Testis (tissue), 2 donors: ENCODE measurements at regions not wholly inside any gene's neighbourhood (a gene's known extent, or its start where the extent isn't known, plus 50 kb on each side); places are given as distances from the start of the nearest gene placed in this dataset.
A peak's percentile ranks its signal among the peaks of the same experiment; 100 is the strongest.
"Not testable (repeated sequence)": the region's sequence is repeated elsewhere in the genome, so short reads cannot be mapped to it uniquely, and the experiment has no call there.

Experiments used
- DNase-seq: peaks from one replicate; pipeline ENCODE4 v3.0.0-alpha.2; 2019
- H3K27ac ChIP-seq, 2 donors: fragments of 200-600 bp; sonication (generic); one replicate each; pipeline ENCODE4 v1.5.1; 2019
- H3K27me3 ChIP-seq: fragments of 200-600 bp; sonication (generic); one replicate; pipeline ENCODE4 v1.5.1; 2019
- H3K36me3 ChIP-seq: fragments of 200-600 bp; sonication (generic); one replicate; pipeline ENCODE4 v1.5.1; 2017; ENCODE audit warnings: low read depth; ENCODE audit errors: missing control alignments
- H3K4me1 ChIP-seq: fragments of 200-600 bp; sonication (generic); one replicate; pipeline ENCODE4 v1.5.1; 2019
- H3K4me3 ChIP-seq, 2 donors: fragments of 200-600 bp; sonication (generic); one replicate each; pipeline ENCODE4 v1.5.1; 2017 to 2019
- H3K9me3 ChIP-seq: fragments of 200-600 bp; sonication (generic); one replicate; pipeline ENCODE4 v1.5.1; 2017
- CTCF ChIP-seq, 3 experiments: fragments of 450-650 bp in 2 of 3; fragments of 200-600 bp in 1 of 3; sonication (generic) in 1 of 3; IDR thresholded peaks; one replicate each; pipeline ENCODE4 v1.5.1; 2016 to 2019; ENCODE audit warnings: antibody characterized with exemption in 3 of 3, mild to moderate bottlenecking in 2 of 3, moderate library complexity in 1 of 3
- POLR2A ChIP-seq: fragments of 450-650 bp; IDR thresholded peaks from one replicate; pipeline ENCODE4 v1.6.1; 2017; ENCODE audit warnings: antibody characterized with exemption, mild to moderate bottlenecking, moderate library complexity
- WGBS, 2 donors: methylation state at CpG; one replicate each; pipeline ENCODE4 v1.1.5; 2018; 5-methylcytosine and 5-hydroxymethylcytosine counted together
- intact Hi-C: fragments of 100-400 bp; cut with DNase I; formaldehyde crosslinking; loops from one replicate; pipeline ENCODE4 v1.15.1; 2023; ENCODE audit warnings: low total_unique reads

GRCh38 chrX:17960891-17961290 is 99.8 kb upstream of the RAI2 start:
- Histone ChIP-seq H3K4me3 (no peak overlapping the region), H3K27me3 (no peaks in the 10 kb centered on the region), H3K27ac (no peak overlapping the region), H3K9me3 (no peaks in the 10 kb centered on the region), H3K4me1 (peaks cover 3% of the 10 kb centered on the region), H3K36me3 (no peaks in the 10 kb centered on the region)
- no peak for DNase-seq
- whole genome bisulfite sequencing, 2 donors = 73 to 95% methylated on average over 3 of the region's 3 CpGs
- intact Hi-C loops = no loop called here
- TF ChIP-seq CTCF (IDR thresholded peaks at IDR 0.05) = no peak
- no peak for TF ChIP-seq POLR2A

- intact Hi-C loops = no loop called here
- H3K36me3 ChIP-seq = no peaks in the 10 kb centered on the region
- 46 to 55% methylated on average over 9 to 10 of the region's 10 CpGs for WGBS, 2 donors
- no peak overlapping the region for H3K4me3 ChIP-seq
- H3K9me3 ChIP-seq = no peaks in the 10 kb centered on the region
- H3K27ac ChIP-seq = no peak overlapping the region
- no peaks in the 10 kb centered on the region for H3K27me3 ChIP-seq
- no peaks in the 10 kb centered on the region for H3K4me1 ChIP-seq
- peak; percentile 21 for DNase-seq
- TF ChIP-seq POLR2A (no peak), CTCF (IDR thresholded peaks at IDR 0.05) (peak in 2 of 3 experiments; percentile 23 to 31)
Observed at GRCh38 chrX:17944833-17945497, 83.9 kb upstream of the RAI2 start.

DNA sequence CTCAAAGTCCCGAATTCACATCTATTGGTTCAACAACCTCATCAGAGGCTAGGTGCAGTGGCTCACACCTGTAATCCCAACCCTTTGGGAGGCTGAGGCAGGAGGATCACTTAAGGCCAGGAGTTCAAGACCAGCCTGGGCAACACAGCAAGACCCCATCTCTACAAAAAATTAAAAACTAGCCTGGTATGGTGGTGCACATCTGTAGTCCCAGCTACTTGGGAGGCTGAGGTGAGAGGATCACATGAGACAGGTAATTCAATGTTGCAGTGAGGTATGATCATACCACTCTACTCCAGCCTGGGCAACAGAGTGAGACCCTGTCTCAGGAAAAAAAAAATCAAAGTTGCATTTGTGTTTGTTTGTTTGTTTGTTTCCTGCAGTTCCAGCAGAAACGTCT is 80.1 kb upstream of the RAI2 start:
- H3K27me3 ChIP-seq, H3K4me1 ChIP-seq, H3K27ac ChIP-seq, H3K36me3 ChIP-seq, H3K9me3 ChIP-seq, H3K4me3 ChIP-seq, intact Hi-C loops, DNase-seq: not testable (repeated sequence)
- WGBS, 2 donors = 92 to 100% methylated on average over 2 of the region's 2 CpGs

GRCh38 chrX:17939724-17940123 is 78.6 kb upstream of the RAI2 start:
- Histone ChIP-seq H3K36me3 (no peaks in the 10 kb centered on the region), H3K4me1 (no peaks in the 10 kb centered on the region), H3K9me3 (no peaks in the 10 kb centered on the region), H3K27me3 (no peaks in the 10 kb centered on the region), H3K4me3 (no peak overlapping the region), H3K27ac (no peak overlapping the region)
- intact Hi-C loops = no loop called here
- WGBS, 2 donors = 62 to 75% methylated on average over 1 to 2 of the region's 2 CpGs
- no peak for TF ChIP-seq POLR2A
- no peak for TF ChIP-seq CTCF (IDR thresholded peaks at IDR 0.05)
- DNase-seq = peak; percentile 14

GRCh38 chrX:17933856-17934255 is 72.8 kb upstream of the RAI2 start:
- 76 to 83% methylated on average over 3 of the region's 3 CpGs for WGBS, 2 donors
- no peak for TF ChIP-seq POLR2A
- no peak for TF ChIP-seq CTCF (IDR thresholded peaks at IDR 0.05)
- DNase-seq = no peak
- intact Hi-C loops = no loop called here
- Histone ChIP-seq H3K4me3 (no peak overlapping the region), H3K9me3 (no peaks in the 10 kb centered on the region), H3K36me3 (no peaks in the 10 kb centered on the region), H3K27me3 (no peaks in the 10 kb centered on the region), H3K27ac (no peak overlapping the region), H3K4me1 (no peaks in the 10 kb centered on the region)
